AG04449 (cell line): ENCODE measurements at regions not wholly inside any gene's neighbourhood (a gene's known extent, or its start where the extent isn't known, plus 50 kb on each side); places are given as distances from the start of the nearest gene placed in this dataset.
A peak's percentile ranks its signal among the peaks of the same experiment; 100 is the strongest.

Experiments
- CTCF ChIA-PET: fragments of 350-600 bp; formaldehyde crosslinking; extraction: SDS; loops from one replicate; lab custom pipeline; 2021; ENCODE audit warnings: antibody characterized with exemption; lab: Yijun Ruan, JAX
- POLR2A ChIA-PET: fragments of 400-600, 350-600 bp; formaldehyde crosslinking; extraction: SDS; loops from one replicate; lab custom pipeline; 2020; ENCODE audit warnings: antibody characterized with exemption, inconsistent platforms; lab: Yijun Ruan, JAX
- DNase-seq: peaks from one replicate; pipeline ENCODE4 v3.0.0-alpha.2; 2010; ENCODE audit warnings: low read depth, low spot score
- H3K4me3 ChIP-seq: 2 replicates; pipeline ENCODE4 v1.5.1; 2011; ENCODE audit warnings: low read depth, mild to moderate bottlenecking, control low read depth, low read length
- TF ChIP-seq, protein P1 (sequence below): IDR thresholded peaks from one replicate; pipeline ENCODE4 v1.5.1; 2011; ENCODE audit warnings: mild to moderate bottlenecking, moderate library complexity, low read length, control low read depth, inconsistent platforms; ENCODE audit not compliant: insufficient read depth; ENCODE audit errors: missing control alignments

GRCh38 chr1:112256411-112256810 is 139.6 kb upstream of the CTTNBP2NL start:
- ChIA-PET CTCF (no interaction called here), POLR2A (no interaction called here)

GRCh38 chr1:112257043-112257835 is 138.8 kb upstream of the CTTNBP2NL start:
- TF ChIP-seq, protein P1, sequence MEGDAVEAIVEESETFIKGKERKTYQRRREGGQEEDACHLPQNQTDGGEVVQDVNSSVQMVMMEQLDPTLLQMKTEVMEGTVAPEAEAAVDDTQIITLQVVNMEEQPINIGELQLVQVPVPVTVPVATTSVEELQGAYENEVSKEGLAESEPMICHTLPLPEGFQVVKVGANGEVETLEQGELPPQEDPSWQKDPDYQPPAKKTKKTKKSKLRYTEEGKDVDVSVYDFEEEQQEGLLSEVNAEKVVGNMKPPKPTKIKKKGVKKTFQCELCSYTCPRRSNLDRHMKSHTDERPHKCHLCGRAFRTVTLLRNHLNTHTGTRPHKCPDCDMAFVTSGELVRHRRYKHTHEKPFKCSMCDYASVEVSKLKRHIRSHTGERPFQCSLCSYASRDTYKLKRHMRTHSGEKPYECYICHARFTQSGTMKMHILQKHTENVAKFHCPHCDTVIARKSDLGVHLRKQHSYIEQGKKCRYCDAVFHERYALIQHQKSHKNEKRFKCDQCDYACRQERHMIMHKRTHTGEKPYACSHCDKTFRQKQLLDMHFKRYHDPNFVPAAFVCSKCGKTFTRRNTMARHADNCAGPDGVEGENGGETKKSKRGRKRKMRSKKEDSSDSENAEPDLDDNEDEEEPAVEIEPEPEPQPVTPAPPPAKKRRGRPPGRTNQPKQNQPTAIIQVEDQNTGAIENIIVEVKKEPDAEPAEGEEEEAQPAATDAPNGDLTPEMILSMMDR: no peak
- H3K4me3 ChIP-seq: no peak overlapping the region
- POLR2A ChIA-PET: no interaction called here
- no peak for DNase-seq
- CTCF ChIA-PET: no interaction called here

More at GRCh38 chr1:112256411-112256810, 139.6 kb upstream of the CTTNBP2NL start:
- DNase-seq: no peak
- TF ChIP-seq, protein P1: no peak
- no peak overlapping the region for H3K4me3 ChIP-seq

GRCh38 chr1:112260699-112261098 is 135.3 kb upstream of the CTTNBP2NL start:
- ChIA-PET CTCF (no interaction called here), POLR2A (no interaction called here)
- no peak overlapping the region for H3K4me3 ChIP-seq
- TF ChIP-seq, protein P1: no peak
- DNase-seq: no peak

DNA sequence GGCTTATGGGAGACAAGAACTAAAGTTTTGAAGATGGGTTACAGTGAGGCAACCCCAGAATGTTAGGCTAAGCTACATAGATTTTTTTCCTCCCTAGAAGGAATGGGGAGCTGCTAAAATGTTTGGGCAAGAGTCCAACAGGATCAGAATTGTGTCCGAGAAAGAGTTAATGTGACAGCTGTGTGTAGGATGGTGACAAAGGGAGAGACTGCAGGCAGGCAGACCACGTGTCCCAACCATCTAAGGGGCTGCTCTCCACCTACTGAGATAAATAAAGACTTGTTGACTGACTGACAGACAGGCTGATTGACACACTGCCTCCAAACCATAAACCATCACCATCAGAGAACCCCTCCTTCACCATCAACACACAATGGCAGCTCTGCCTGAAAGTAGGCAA is 133.7 kb upstream of the CTTNBP2NL start:
- TF ChIP-seq, protein P1: no peak
- ChIA-PET CTCF (no interaction called here), POLR2A (no interaction called here)
- no peak overlapping the region for H3K4me3 ChIP-seq
- no peak for DNase-seq

- TF ChIP-seq, protein P1: no peak
- POLR2A ChIA-PET: no interaction called here
- no peak overlapping the region for H3K4me3 ChIP-seq
- CTCF ChIA-PET: no interaction called here
- no peak for DNase-seq
These were observed 133.0 kb upstream of the CTTNBP2NL start for GRCh38 chr1:112263042-112263441.

GRCh38 chr1:112263453-112263852 is 132.6 kb upstream of the CTTNBP2NL start:
- no peak overlapping the region for H3K4me3 ChIP-seq
- POLR2A ChIA-PET: no interaction called here
- CTCF ChIA-PET: no interaction called here
- TF ChIP-seq, protein P1: no peak
- peak; percentile 5 for DNase-seq
